Prostate gland (tissue), 2 donors: ENCODE measurements at regions not wholly inside any gene's neighbourhood (a gene's known extent, or its start where the extent isn't known, plus 50 kb on each side); places are given as distances from the start of the nearest gene placed in this dataset.

ENCODE experiments used
- POLR2AphosphoS5 ChIP-seq: sonication (generic); formaldehyde crosslinking; IDR thresholded peaks from one replicate; pipeline ENCODE4 v1.6.1; 2017; ENCODE audit warnings: antibody characterized with exemption
- TF ChIP-seq, protein P1 (sequence below), 4 experiments: fragments of 200-600 bp in 2 of 4; fragments of 450-650 bp in 2 of 4; sonication (generic) in 2 of 4; IDR thresholded peaks; 1 replicate in 3 of 4; 2 replicates in 1 of 4; pipeline ENCODE4 v1.5.1; 2016 to 2019; ENCODE audit warnings: antibody characterized with exemption in 4 of 4, mild to moderate bottlenecking in 2 of 4, moderate library complexity in 2 of 4

- TF ChIP-seq, protein P1, sequence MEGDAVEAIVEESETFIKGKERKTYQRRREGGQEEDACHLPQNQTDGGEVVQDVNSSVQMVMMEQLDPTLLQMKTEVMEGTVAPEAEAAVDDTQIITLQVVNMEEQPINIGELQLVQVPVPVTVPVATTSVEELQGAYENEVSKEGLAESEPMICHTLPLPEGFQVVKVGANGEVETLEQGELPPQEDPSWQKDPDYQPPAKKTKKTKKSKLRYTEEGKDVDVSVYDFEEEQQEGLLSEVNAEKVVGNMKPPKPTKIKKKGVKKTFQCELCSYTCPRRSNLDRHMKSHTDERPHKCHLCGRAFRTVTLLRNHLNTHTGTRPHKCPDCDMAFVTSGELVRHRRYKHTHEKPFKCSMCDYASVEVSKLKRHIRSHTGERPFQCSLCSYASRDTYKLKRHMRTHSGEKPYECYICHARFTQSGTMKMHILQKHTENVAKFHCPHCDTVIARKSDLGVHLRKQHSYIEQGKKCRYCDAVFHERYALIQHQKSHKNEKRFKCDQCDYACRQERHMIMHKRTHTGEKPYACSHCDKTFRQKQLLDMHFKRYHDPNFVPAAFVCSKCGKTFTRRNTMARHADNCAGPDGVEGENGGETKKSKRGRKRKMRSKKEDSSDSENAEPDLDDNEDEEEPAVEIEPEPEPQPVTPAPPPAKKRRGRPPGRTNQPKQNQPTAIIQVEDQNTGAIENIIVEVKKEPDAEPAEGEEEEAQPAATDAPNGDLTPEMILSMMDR (IDR thresholded peaks at IDR 0.05): no peak
- no peak for TF ChIP-seq POLR2AphosphoS5
Observed at GRCh38 chr3:148062590-148062989, 635.1 kb upstream of the AGTR1 start.
